Central memory CD8-positive, alpha-beta T cell (primary cell): ENCODE measurements at regions not wholly inside any gene's neighbourhood (a gene's known extent, or its start where the extent isn't known, plus 50 kb on each side); places are given as distances from the start of the nearest gene placed in this dataset.

ENCODE experiments used
- ATAC-seq: fragments of 150-1000 bp; cut with Tn5 transposase; replicated peaks from 2 replicates; pipeline ENCODE4 v1.10.0; 2022; ENCODE audit warnings: mild to moderate bottlenecking, moderate FRiP score, moderate number of reproducible peaks; ENCODE audit not compliant: poor library complexity, severe bottlenecking; ENCODE audit errors: extremely low read depth
- DNase-seq, 2 donors: peaks; one replicate each; pipeline ENCODE4 v3.0.0; 2021; ENCODE audit warnings: low spot score in 2 of 2
- H3K27ac Mint-ChIP-seq: one replicate; pipeline ENCODE4 v1.8.0; 2022; ENCODE audit warnings: low read depth, mild to moderate bottlenecking, moderate library complexity, mixed read lengths
- H3K27me3 Mint-ChIP-seq: one replicate; pipeline ENCODE4 v1.8.0; 2022; ENCODE audit warnings: mixed read lengths
- H3K36me3 Mint-ChIP-seq: one replicate; pipeline ENCODE4 v1.8.0; 2022; ENCODE audit warnings: mild to moderate bottlenecking, moderate library complexity, mixed read lengths; ENCODE audit not compliant: insufficient read depth
- H3K4me1 Mint-ChIP-seq: one replicate; pipeline ENCODE4 v1.8.0; 2022; ENCODE audit warnings: mixed read lengths
- H3K4me3 Mint-ChIP-seq: one replicate; pipeline ENCODE4 v1.8.0; 2022; ENCODE audit warnings: mild to moderate bottlenecking, moderate library complexity, mixed read lengths
- H3K9me3 Mint-ChIP-seq: one replicate; pipeline ENCODE4 v1.8.0; 2022; ENCODE audit warnings: mixed read lengths

DNA sequence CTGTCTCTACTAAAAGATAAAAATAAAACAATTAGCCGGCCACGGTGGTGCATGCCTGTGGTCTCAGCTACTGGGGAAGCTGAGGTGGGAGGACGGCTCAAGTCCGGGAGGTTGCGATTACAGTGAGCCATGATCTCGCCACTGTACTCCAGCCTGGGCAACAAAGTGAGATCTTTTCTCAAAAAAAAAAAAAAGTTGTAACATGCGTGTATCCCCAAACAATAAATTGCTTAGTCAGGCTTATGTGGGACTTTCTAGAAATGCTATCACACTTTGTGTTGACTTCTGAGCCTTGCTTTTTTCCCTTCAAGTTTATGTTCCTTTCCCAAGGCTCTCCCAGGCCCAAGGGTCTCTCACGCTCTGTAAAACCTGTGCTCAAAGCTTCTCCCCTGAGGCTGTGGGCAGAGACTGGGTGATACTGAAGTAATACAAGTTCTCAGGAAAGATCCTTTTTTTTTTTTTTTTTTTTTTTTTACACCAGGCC, 88.0 kb upstream of the TNS3 start:
- H3K36me3 Mint-ChIP-seq: no peaks in the 10 kb centered on the region
- no peak overlapping the region for H3K4me3 Mint-ChIP-seq
- no peak for ATAC-seq
- no peaks in the 10 kb centered on the region for H3K9me3 Mint-ChIP-seq
- H3K27ac Mint-ChIP-seq: no peak overlapping the region
- no peaks in the 10 kb centered on the region for H3K27me3 Mint-ChIP-seq
- no peak for DNase-seq
- no peaks in the 10 kb centered on the region for H3K4me1 Mint-ChIP-seq

DNA sequence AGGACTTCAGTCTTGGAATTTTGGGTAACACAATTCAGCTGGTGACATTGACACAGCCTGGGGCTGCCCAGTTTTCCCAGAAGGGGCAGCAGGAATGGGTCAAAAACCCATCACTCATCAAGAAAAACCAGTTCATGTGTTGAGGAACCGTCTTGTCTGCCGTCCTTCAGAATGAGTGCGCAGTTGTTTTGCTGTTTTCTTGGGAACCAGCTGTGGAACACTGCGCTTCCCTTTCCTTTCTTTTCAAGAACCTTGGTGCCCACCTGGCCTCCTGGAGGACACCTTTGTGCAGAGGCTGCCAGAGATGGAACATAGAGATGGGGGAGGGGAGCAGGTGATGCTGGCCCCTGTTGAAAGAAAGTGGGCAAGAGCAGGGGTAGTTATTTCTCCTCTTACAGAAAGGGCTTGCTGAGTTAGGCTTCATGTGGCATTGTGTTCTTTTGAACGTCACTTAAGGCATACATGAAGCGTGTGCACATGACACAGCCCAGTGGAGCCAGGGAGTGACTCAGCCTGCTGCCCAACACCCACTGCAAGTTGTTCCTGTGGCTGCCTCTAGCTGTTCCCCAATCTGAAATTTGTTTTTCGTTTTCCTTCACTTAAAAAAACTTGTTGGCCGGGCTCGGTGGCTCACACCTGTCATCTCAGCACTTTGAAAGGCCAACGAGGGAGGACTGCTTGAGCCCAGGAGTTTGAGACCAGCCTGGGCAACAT, 87.4 kb upstream of the TNS3 start:
- Mint-ChIP-seq H3K36me3 (no peaks in the 10 kb centered on the region), H3K27ac (no peak overlapping the region), H3K4me1 (no peaks in the 10 kb centered on the region), H3K27me3 (no peaks in the 10 kb centered on the region), H3K9me3 (no peaks in the 10 kb centered on the region), H3K4me3 (no peak overlapping the region)
- no peak for DNase-seq
- ATAC-seq: peak; percentile 30

DNA sequence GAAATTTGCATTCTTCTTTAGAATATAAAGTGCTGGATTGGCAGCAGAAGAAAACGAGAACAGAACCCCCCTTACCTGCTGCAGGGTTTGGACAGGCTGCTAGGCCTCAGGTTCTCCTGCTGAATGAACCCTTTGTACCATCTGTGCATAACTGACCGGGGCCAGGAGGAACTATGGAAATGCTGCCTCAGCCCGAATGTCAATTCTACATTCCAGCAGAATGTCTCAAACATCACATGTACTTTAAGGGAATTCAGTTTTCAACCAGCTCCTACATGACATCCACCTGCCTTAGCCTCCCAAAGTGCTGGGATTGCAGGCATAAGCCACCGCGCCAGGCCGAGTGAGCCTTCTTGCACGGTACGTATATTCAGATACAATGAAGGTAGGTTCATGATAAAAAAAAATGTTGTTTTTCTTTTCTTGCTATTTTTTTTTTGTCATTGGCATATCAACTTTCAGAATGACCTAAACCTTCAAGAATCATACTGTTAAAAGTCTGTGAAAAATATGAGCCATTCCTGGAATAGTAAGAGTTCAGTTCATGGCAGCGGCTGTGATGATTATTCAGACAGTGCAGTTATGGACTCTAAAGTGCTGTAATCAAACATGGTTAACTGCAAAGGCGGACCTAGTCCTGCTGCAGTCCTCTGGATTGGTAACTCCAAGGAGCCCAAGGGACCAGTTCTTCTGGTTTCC, 84.4 kb upstream of the TNS3 start:
- no peak overlapping the region for H3K27ac Mint-ChIP-seq
- no peaks in the 10 kb centered on the region for H3K4me1 Mint-ChIP-seq
- no peaks in the 10 kb centered on the region for H3K9me3 Mint-ChIP-seq
- DNase-seq (no peak), ATAC-seq (no peak)
- H3K36me3 Mint-ChIP-seq: no peaks in the 10 kb centered on the region
- H3K4me3 Mint-ChIP-seq: no peak overlapping the region
- no peaks in the 10 kb centered on the region for H3K27me3 Mint-ChIP-seq

DNA sequence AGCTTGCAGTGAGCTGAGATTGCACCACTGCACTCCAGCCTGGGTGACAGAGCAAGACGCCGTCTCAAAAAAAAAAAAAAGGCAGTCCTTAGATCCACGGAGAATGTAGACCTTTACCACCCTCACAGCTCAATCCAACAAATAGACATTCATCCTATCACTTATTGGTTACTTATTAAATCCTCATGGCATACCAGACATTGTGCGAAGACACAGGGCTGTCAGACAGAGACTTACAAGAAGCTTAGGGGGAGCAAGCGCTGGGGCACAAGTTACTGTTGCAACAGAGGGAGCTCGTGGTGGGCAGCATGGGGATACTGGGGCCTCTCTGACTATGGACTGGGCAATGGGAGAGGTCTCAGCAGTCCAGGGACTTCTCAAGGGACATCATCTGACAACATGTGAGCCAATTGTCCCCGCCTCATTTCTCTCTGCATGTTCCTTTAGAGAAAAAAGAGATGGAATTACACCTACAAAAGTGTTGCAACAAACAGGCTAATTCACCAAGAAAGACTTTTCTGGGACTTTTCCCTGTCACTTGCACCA, 82.8 kb upstream of the TNS3 start:
- H3K4me1 Mint-ChIP-seq: peaks cover 5% of the 10 kb centered on the region
- no peak overlapping the region for H3K27ac Mint-ChIP-seq
- no peak for ATAC-seq
- H3K4me3 Mint-ChIP-seq: no peak overlapping the region
- no peaks in the 10 kb centered on the region for H3K27me3 Mint-ChIP-seq
- no peak for DNase-seq
- no peaks in the 10 kb centered on the region for H3K36me3 Mint-ChIP-seq
- H3K9me3 Mint-ChIP-seq: no peaks in the 10 kb centered on the region

DNA sequence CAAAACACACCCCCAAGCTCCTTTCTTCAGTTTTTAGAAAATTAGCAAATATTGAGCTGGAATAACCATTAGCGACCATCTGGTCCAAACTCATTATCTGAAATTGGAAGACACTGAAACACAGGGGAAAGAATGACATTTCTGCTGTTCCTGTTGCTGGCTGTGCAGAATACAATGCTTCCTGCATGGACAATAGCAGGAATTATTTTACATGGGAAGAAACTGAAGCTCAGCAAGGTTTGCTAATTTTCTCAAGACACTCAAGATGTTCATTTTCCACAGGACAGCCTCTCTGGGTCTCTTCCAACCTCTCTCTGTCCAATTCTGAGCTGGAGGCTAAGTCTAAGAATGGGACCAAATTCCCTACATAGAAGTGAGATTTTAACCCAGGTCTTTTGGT, 81.9 kb upstream of the TNS3 start:
- Mint-ChIP-seq H3K27ac (no peak overlapping the region), H3K36me3 (no peaks in the 10 kb centered on the region), H3K4me3 (no peak overlapping the region), H3K27me3 (no peaks in the 10 kb centered on the region), H3K9me3 (no peaks in the 10 kb centered on the region), H3K4me1 (peaks cover 5% of the 10 kb centered on the region)
- DNase-seq (no peak), ATAC-seq (no peak)

DNA sequence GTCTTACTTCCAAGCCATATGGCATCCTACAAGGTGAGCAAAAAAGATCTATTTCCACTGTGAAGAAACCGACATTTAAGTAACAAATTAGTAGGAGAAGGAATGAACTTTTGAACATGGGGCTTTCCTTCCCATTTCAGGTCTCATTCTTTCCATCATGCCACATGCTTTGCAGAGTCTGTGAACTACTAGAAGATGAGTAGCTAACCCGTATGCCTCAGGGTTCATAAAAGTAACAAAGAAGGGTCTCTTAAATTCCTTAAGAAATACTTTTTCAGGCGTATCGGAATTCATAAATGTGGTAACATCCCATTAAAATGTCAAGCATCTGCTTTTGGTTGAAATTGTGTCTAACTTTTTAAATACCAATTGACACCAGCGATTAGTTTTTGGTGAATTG, 81.3 kb upstream of the TNS3 start:
- H3K9me3 Mint-ChIP-seq: no peaks in the 10 kb centered on the region
- no peak for ATAC-seq
- H3K27ac Mint-ChIP-seq: no peak overlapping the region
- no peak for DNase-seq
- peaks cover 5% of the 10 kb centered on the region for H3K4me1 Mint-ChIP-seq
- no peak overlapping the region for H3K4me3 Mint-ChIP-seq
- H3K27me3 Mint-ChIP-seq: no peaks in the 10 kb centered on the region
- H3K36me3 Mint-ChIP-seq: no peaks in the 10 kb centered on the region

DNA sequence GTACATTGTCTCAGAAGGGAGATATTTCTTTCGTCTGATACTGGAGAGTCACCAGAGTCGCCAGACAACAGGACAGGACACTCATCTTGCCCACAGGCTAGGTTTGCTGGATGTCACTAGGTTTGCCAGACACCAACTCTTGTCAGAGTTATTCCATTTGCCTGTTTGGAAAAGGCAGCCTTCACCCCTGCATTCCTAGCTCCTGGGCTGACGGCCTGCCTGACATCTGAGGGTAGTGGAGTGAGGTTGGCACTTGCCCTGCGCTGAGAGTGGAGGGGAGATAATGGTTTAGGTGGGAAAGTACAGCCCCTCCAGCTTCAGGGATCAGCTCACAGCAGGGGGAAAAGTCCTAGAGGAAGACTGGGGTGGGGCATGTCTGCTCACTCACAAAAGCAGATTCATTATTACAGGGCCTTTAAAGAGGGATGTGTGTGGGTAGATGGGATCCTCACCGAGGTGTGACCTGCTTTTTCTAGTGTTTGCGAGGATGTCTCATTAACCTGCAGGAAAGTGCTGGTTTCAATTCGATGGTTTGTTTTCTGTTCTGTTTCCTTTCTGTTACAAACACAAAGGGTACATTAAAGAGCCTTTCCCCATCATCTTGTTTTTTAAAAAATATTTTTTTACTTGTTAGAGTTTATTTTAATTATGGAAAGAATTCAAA, 79.3 kb upstream of the TNS3 start:
- Mint-ChIP-seq H3K4me1 (peaks cover 5% of the 10 kb centered on the region), H3K27ac (no peak overlapping the region), H3K9me3 (no peaks in the 10 kb centered on the region), H3K4me3 (no peak overlapping the region), H3K27me3 (no peaks in the 10 kb centered on the region), H3K36me3 (no peaks in the 10 kb centered on the region)
- DNase-seq: no peak
- ATAC-seq: no peak

DNA sequence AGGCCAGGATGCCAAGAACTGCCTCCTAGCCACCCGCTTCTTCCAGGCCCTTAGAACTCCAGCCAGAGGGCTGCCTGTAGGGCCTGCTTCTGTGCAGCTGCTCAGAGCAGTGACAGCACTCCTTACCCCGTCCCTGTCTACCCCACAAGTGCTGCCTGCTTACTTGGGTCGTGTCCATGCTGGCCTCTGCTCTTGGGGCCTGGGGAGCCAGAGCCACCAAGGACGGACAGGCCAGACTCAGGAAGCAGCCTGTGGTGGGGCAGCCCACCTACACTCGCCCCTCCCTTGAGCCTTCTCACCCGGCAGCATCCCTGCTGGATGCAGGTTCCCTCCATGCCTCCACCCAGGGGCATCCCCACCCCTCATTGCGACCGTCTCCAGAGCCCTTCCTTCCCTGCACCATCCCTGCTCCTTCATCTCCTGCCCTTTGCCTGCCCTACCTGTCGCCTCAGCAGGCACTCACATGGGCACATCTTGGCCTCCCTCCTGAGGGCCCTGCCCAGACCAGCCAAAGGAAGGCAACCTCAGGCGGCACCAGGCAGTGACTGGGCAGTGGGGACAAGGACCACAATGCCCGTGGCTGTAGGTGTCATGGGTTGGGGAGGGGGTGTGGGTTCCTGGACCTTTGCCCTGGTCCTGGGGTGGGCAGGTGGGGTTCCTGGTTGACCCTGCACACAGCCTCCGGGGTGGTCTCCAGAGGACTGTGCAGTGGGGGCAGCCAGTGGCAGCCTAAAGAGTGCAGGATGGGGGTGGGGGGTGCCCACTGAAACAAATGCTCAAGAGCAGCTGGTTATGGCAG, 78.0 kb upstream of the TNS3 start:
- ATAC-seq (no peak), DNase-seq (no peak)
- peaks cover 5% of the 10 kb centered on the region for H3K4me1 Mint-ChIP-seq
- H3K9me3 Mint-ChIP-seq: no peaks in the 10 kb centered on the region
- H3K27ac Mint-ChIP-seq: no peak overlapping the region
- no peaks in the 10 kb centered on the region for H3K27me3 Mint-ChIP-seq
- no peaks in the 10 kb centered on the region for H3K36me3 Mint-ChIP-seq
- H3K4me3 Mint-ChIP-seq: no peak overlapping the region

DNA sequence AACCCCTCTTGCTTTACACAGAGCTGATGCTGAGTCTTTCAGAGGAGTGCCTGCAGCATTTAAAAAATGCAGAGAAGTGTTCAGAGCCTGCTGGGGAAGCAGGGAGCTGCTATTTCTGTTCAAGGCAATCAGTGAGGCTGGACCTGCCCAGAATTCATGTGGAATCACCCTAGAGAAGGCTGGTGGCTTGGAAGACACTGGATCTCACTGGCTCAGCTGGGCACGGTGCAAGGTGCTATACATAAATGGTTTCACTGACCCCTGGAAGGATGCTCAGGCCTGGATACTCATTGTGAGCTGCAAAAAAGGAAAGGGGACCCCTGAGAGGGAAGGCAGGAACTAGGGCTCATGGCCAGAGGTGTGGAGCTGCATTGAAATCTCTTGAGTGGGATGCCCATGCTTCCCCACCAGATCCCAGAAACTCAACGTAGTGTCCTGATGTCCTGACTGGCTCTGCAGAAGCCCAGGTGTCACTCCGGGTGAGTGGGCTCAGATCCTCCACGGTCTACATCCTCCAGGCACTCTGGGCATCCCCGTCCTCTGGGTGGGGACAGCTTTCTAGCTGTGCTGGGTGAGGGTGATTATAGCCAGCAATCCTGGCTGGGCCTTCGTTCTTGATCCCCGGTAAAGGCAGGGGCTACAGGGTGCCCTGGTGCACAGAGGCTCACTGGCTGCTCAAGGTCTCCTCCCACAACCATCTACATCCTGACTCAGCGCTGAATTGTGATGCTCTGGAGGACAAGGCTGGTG, 77.2 kb upstream of the TNS3 start:
- Mint-ChIP-seq H3K27ac (no peak overlapping the region), H3K27me3 (no peaks in the 10 kb centered on the region), H3K4me3 (no peak overlapping the region), H3K4me1 (peaks cover 5% of the 10 kb centered on the region), H3K36me3 (no peaks in the 10 kb centered on the region), H3K9me3 (no peaks in the 10 kb centered on the region)
- DNase-seq: no peak
- ATAC-seq: no peak

DNA sequence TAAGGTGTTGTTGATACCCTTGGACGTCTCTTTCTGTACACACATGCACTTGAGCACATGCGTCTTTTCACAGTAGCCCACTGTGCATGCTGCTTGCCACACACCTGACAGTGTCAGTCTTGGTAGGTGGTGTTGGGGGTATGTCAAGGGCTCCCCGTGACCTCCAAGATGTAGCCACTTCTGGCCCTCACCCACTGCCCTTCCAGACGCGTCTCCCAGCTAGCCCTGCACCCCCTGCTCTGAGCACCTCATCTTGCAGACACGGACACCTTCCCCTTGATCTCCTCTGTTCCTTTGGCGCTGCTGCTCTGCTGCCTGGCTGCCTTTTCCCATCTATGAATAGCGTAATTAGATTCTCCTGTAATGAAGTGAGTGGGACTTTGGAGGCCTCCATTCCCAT, 75.2 kb upstream of the TNS3 start:
- H3K4me3 Mint-ChIP-seq: no peak overlapping the region
- H3K9me3 Mint-ChIP-seq: no peaks in the 10 kb centered on the region
- DNase-seq: no peak
- no peaks in the 10 kb centered on the region for H3K36me3 Mint-ChIP-seq
- no peak overlapping the region for H3K27ac Mint-ChIP-seq
- no peak for ATAC-seq
- no peaks in the 10 kb centered on the region for H3K27me3 Mint-ChIP-seq
- H3K4me1 Mint-ChIP-seq: peaks cover 5% of the 10 kb centered on the region

DNA sequence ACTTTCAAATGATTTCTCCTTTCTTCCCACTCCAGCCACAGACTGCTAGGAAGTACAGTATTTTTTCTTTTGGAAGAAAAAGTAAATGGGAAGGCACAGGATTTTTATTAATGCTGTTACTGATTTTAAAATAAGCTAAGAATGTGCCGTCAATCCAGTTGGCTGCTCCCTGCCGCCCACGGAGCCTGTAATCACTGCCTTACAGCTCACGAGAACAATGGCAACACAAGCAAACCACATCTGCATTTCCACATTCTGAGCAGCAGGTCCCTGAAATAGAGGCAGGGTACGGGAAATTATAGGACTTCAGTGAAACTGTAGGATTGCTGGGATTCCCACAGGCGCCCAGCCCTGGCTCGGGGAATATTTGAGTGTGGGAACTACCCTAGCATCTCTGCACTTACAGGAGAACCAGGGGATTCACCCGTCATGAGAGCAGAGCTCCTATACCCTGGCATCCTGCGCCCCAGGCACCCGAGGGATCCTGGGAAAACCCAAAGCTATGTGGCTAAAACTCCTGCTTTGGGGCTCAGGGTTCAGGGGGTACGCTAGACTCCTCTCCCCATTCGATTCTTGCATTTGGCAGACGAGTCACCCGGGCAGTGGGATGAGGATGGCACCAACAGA, 72.9 kb upstream of the TNS3 start:
- Mint-ChIP-seq H3K27ac (no peak overlapping the region), H3K4me1 (no peaks in the 10 kb centered on the region), H3K9me3 (no peaks in the 10 kb centered on the region), H3K36me3 (no peaks in the 10 kb centered on the region), H3K4me3 (no peak overlapping the region), H3K27me3 (no peaks in the 10 kb centered on the region)
- ATAC-seq: no peak
- no peak for DNase-seq
